Mesenchymal stem cell (in vitro differentiated cells and primary cell): ENCODE measurements at regions not wholly inside any gene's neighbourhood (a gene's known extent, or its start where the extent isn't known, plus 50 kb on each side); places are given as distances from the start of the nearest gene placed in this dataset.

ENCODE experiments used
- DNase-seq: peaks from one replicate; pipeline ENCODE4 v3.0.0-alpha.2; 2013
- H2AFZ ChIP-seq: one replicate; pipeline ENCODE4 v1.6.1; 2013; ENCODE audit warnings: low read depth, mild to moderate bottlenecking, control low read depth, inconsistent platforms, low read length, moderate library complexity
- H2AK5ac ChIP-seq: 2 replicates; pipeline ENCODE4 v1.6.1; 2013; ENCODE audit warnings: low read length, moderate library complexity, mild to moderate bottlenecking, inconsistent platforms; ENCODE audit not compliant: severe bottlenecking
- H2BK120ac ChIP-seq: one replicate; pipeline ENCODE4 v1.6.1; 2013; ENCODE audit warnings: low read depth, mild to moderate bottlenecking, inconsistent platforms, low read length, moderate library complexity
- H2BK12ac ChIP-seq, 2 experiments: one replicate each; pipeline ENCODE4 v1.6.1; 2013; ENCODE audit warnings: inconsistent platforms in 2 of 2, low read length in 2 of 2, mild to moderate bottlenecking in 2 of 2, moderate library complexity in 2 of 2, control low read depth in 1 of 2
- H2BK15ac ChIP-seq: one replicate; pipeline ENCODE4 v1.6.1; 2013; ENCODE audit warnings: mild to moderate bottlenecking, low read depth, inconsistent platforms; ENCODE audit not compliant: poor library complexity, severe bottlenecking
- H2BK5ac ChIP-seq: 2 replicates; pipeline ENCODE4 v1.6.1; 2013; ENCODE audit warnings: low read depth, mild to moderate bottlenecking, low read length, control low read depth, inconsistent platforms; ENCODE audit not compliant: poor library complexity, severe bottlenecking
- H3K14ac ChIP-seq, 2 experiments: one replicate each; pipeline ENCODE4 v1.6.1; 2013; ENCODE audit warnings: inconsistent platforms in 2 of 2, low read length in 2 of 2, control low read depth in 1 of 2, mild to moderate bottlenecking in 1 of 2, moderate library complexity in 1 of 2
- H3K18ac ChIP-seq, 2 experiments: one replicate each; pipeline ENCODE4 v1.6.1; 2013; ENCODE audit warnings: inconsistent platforms in 2 of 2, low read length in 2 of 2, control low read depth in 1 of 2, low read depth in 1 of 2, mild to moderate bottlenecking in 1 of 2
- H3K23ac ChIP-seq, 2 experiments: one replicate each; pipeline ENCODE4 v1.6.1; 2013; ENCODE audit warnings: inconsistent platforms in 2 of 2, low read length in 2 of 2, mild to moderate bottlenecking in 2 of 2, moderate library complexity in 2 of 2, control low read depth in 1 of 2
- H3K27ac ChIP-seq: 2 replicates; pipeline ENCODE4 v1.5.1; 2013; ENCODE audit warnings: mild to moderate bottlenecking, moderate library complexity, low read length, control low read depth, inconsistent platforms; ENCODE audit not compliant: poor library complexity, severe bottlenecking
- H3K27me3 ChIP-seq, 2 experiments: 2 replicates each; pipeline versions ENCODE4 v1.6.1 to v1.7.0; 2013; ENCODE audit warnings: low read length in 2 of 2, mild to moderate bottlenecking in 2 of 2, moderate library complexity in 2 of 2, control low read depth in 1 of 2, inconsistent platforms in 1 of 2; ENCODE audit not compliant: control insufficient read depth in 1 of 2, insufficient read depth in 1 of 2
- H3K36me3 ChIP-seq, 2 experiments: 2 replicates each; pipeline versions ENCODE4 v1.6.1 to v1.7.0; 2013; ENCODE audit warnings: low read length in 2 of 2, control low read depth in 1 of 2, inconsistent platforms in 1 of 2, low read depth in 1 of 2, mild to moderate bottlenecking in 1 of 2; ENCODE audit not compliant: insufficient read depth in 2 of 2, control insufficient read depth in 1 of 2
- H3K4ac ChIP-seq, 2 experiments: one replicate each; pipeline ENCODE4 v1.6.1; 2013; ENCODE audit warnings: inconsistent platforms in 2 of 2, low read length in 2 of 2, mild to moderate bottlenecking in 2 of 2, moderate library complexity in 2 of 2, control low read depth in 1 of 2, low read depth in 1 of 2
- H3K4me1 ChIP-seq: 2 replicates; pipeline ENCODE4 v1.6.1; 2013; ENCODE audit warnings: low read depth, low read length, control low read depth; ENCODE audit not compliant: control insufficient read depth, insufficient read depth
- H3K4me2 ChIP-seq: 2 replicates; pipeline ENCODE4 v1.6.1; 2013; ENCODE audit warnings: low read length, mild to moderate bottlenecking, inconsistent platforms; ENCODE audit not compliant: poor library complexity, severe bottlenecking
- H3K4me3 ChIP-seq, 2 experiments: 2 replicates each; pipeline versions ENCODE4 v1.5.1 to v1.7.0; 2013; ENCODE audit warnings: low read length in 2 of 2, mild to moderate bottlenecking in 2 of 2, control low read depth in 1 of 2, low read depth in 1 of 2; ENCODE audit not compliant: insufficient read depth in 1 of 2
- H3K79me1 ChIP-seq: replicated peaks from 2 replicates; pipeline ENCODE4 v1.6.1; 2013; ENCODE audit warnings: mild to moderate bottlenecking, control low read depth, low read length, inconsistent platforms; ENCODE audit not compliant: poor library complexity, severe bottlenecking
- H3K9ac ChIP-seq: 2 replicates; pipeline ENCODE4 v1.7.0; 2013; ENCODE audit warnings: mild to moderate bottlenecking, low read length, moderate library complexity
- H3K9me3 ChIP-seq: 2 replicates; pipeline ENCODE4 v1.7.0; 2013; ENCODE audit warnings: mild to moderate bottlenecking, low read length; ENCODE audit not compliant: control insufficient read depth
- H4K8ac ChIP-seq: one replicate; pipeline ENCODE4 v1.6.1; 2013; ENCODE audit warnings: inconsistent platforms, mild to moderate bottlenecking, low read length, moderate library complexity
- H4K91ac ChIP-seq: one replicate; pipeline ENCODE4 v1.6.1; 2013; ENCODE audit warnings: mild to moderate bottlenecking, low read length, inconsistent platforms
- WGBS: methylation state at CpG from one replicate; pipeline ENCODE4 v1.1.7; 2013; ENCODE audit warnings: mixed read lengths; 5-methylcytosine and 5-hydroxymethylcytosine counted together

- H3K4ac ChIP-seq = no peak overlapping the region
- H2BK12ac ChIP-seq = no peak overlapping the region
- H2BK5ac ChIP-seq = no peak overlapping the region
- H3K9me3 ChIP-seq = peaks cover 4% of the 10 kb centered on the region
- H4K8ac ChIP-seq = no peak overlapping the region
- H3K27me3 ChIP-seq = no peaks in the 10 kb centered on the region
- H3K79me1 ChIP-seq = no peaks in the 10 kb centered on the region
- H4K91ac ChIP-seq = no peak overlapping the region
- no peak overlapping the region for H3K14ac ChIP-seq
- H3K18ac ChIP-seq = no peak overlapping the region
- H2AFZ ChIP-seq = no peak overlapping the region
- no peaks in the 10 kb centered on the region for H3K36me3 ChIP-seq
- no peak overlapping the region for H3K9ac ChIP-seq
- no peak overlapping the region for H3K27ac ChIP-seq
- DNase-seq = no peak
- no peak overlapping the region for H3K4me2 ChIP-seq
- no peak overlapping the region for H2AK5ac ChIP-seq
- no peak overlapping the region for H2BK120ac ChIP-seq
- H3K4me3 ChIP-seq = no peak overlapping the region
- no peak overlapping the region for H2BK15ac ChIP-seq
- H3K23ac ChIP-seq = no peak overlapping the region
- H3K4me1 ChIP-seq = peaks cover 4% of the 10 kb centered on the region
Measured at GRCh38 chr13:68057836-68058235, 827.7 kb upstream of the PCDH9 start.

GRCh38 chr13:68056816-68057710 lies 826.9 kb upstream of the PCDH9 start:
- H3K36me3 ChIP-seq = no peaks in the 10 kb centered on the region
- 74% methylated on average over 4 of the region's 5 CpGs for WGBS
- H3K4me1 ChIP-seq = peaks cover 4% of the 10 kb centered on the region
- no peak overlapping the region for H2BK120ac ChIP-seq
- no peak overlapping the region for H2AFZ ChIP-seq
- H3K18ac ChIP-seq = no peak overlapping the region
- no peak overlapping the region for H3K23ac ChIP-seq
- peak; percentile 77 for DNase-seq
- H3K14ac ChIP-seq = no peak overlapping the region
- H3K9ac ChIP-seq = no peak overlapping the region
- H2AK5ac ChIP-seq = peak overlapping the region; percentile 5
- peak overlapping the region; percentile 38 for H3K27ac ChIP-seq
- H4K91ac ChIP-seq = no peak overlapping the region
- no peak overlapping the region for H2BK12ac ChIP-seq
- no peak overlapping the region for H3K4me3 ChIP-seq
- H3K4me2 ChIP-seq = no peak overlapping the region
- peaks cover 4% of the 10 kb centered on the region for H3K9me3 ChIP-seq
- no peaks in the 10 kb centered on the region for H3K79me1 ChIP-seq
- no peaks in the 10 kb centered on the region for H3K27me3 ChIP-seq
- peak overlapping the region; percentile 23 for H4K8ac ChIP-seq
- no peak overlapping the region for H3K4ac ChIP-seq
- H2BK5ac ChIP-seq = no peak overlapping the region
- no peak overlapping the region for H2BK15ac ChIP-seq

- Histone ChIP-seq H2BK15ac (no peak overlapping the region), H3K79me1 (no peaks in the 10 kb centered on the region), H4K8ac (no peak overlapping the region), H2BK5ac (no peak overlapping the region), H2AK5ac (no peak overlapping the region), H3K9me3 (peaks cover 4% of the 10 kb centered on the region), H3K14ac (no peak overlapping the region), H3K4me1 (peaks cover 3% of the 10 kb centered on the region), H3K36me3 (no peaks in the 10 kb centered on the region), H3K23ac (no peak overlapping the region), H2BK120ac (no peak overlapping the region), H3K4me3 (no peak overlapping the region), H4K91ac (no peak overlapping the region), H3K4me2 (no peak overlapping the region), H3K27ac (no peak overlapping the region), H2BK12ac (no peak overlapping the region), H3K4ac (no peak overlapping the region), H3K27me3 (no peaks in the 10 kb centered on the region), H3K18ac (no peak overlapping the region), H2AFZ (no peak overlapping the region), H3K9ac (no peak overlapping the region)
- no peak for DNase-seq
- WGBS = 97% methylated on average over 4 of the region's 5 CpGs
Measured at GRCh38 chr13:68051910-68052309, 821.8 kb upstream of the PCDH9 start.

- no peak overlapping the region for H2BK120ac ChIP-seq
- WGBS = no CpG with 5 or more reads among the region's 1 CpG
Measured at GRCh38 chr13:68050761-68051160, 820.6 kb upstream of the PCDH9 start.

More at GRCh38 chr13:68050761-68051160, 820.6 kb upstream of the PCDH9 start:
- Histone ChIP-seq H3K23ac (no peak overlapping the region), H3K79me1 (no peaks in the 10 kb centered on the region), H3K14ac (no peak overlapping the region), H3K36me3 (no peaks in the 10 kb centered on the region), H3K27me3 (no peaks in the 10 kb centered on the region), H4K91ac (no peak overlapping the region), H2BK12ac (no peak overlapping the region), H2AK5ac (no peak overlapping the region), H3K4me3 (no peak overlapping the region), H3K9me3 (no peaks in the 10 kb centered on the region), H2BK15ac (no peak overlapping the region), H3K4ac (no peak overlapping the region), H3K4me2 (no peak overlapping the region), H3K27ac (no peak overlapping the region), H2BK5ac (no peak overlapping the region), H3K4me1 (no peaks in the 10 kb centered on the region), H4K8ac (no peak overlapping the region), H2AFZ (no peak overlapping the region), H3K9ac (no peak overlapping the region), H3K18ac (no peak overlapping the region)
- no peak for DNase-seq
